ENCODE measurements at regions not wholly inside any gene's neighbourhood (a gene's known extent, or its start where the extent isn't known, plus 50 kb on each side); places are given as distances from the start of the nearest gene placed in this dataset.

DNA sequence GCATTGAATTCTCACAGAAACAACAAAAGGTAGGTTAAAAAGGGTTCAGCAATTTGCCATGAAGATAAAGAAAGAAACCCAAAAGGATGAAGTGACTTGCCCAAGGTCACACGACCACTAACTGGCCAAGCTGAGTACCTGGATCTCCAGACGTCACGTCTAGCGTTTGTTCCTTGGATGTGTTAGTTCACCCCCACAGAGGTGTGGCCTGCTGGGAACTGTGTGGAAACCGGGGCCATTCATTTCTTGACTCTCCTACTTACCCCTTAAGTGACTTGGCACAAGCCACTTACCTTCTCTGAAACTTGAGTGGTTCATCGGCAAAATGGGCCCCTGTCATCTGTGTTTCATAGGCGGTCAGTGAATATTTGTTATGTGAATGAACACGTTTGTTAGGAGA is 244.3 kb upstream of the SLCO3A1 start:
- TF ChIP-seq POLR2A (IDR thresholded peaks at IDR 0.05) = no peak
- TF ChIP-seq, protein P1, sequence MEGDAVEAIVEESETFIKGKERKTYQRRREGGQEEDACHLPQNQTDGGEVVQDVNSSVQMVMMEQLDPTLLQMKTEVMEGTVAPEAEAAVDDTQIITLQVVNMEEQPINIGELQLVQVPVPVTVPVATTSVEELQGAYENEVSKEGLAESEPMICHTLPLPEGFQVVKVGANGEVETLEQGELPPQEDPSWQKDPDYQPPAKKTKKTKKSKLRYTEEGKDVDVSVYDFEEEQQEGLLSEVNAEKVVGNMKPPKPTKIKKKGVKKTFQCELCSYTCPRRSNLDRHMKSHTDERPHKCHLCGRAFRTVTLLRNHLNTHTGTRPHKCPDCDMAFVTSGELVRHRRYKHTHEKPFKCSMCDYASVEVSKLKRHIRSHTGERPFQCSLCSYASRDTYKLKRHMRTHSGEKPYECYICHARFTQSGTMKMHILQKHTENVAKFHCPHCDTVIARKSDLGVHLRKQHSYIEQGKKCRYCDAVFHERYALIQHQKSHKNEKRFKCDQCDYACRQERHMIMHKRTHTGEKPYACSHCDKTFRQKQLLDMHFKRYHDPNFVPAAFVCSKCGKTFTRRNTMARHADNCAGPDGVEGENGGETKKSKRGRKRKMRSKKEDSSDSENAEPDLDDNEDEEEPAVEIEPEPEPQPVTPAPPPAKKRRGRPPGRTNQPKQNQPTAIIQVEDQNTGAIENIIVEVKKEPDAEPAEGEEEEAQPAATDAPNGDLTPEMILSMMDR (IDR thresholded peaks at IDR 0.05) = no peak
- TF ChIP-seq POLR2AphosphoS5 (IDR thresholded peaks at IDR 0.05) = no peak
